SK-N-SH (cell line): ENCODE measurements at regions not wholly inside any gene's neighbourhood (a gene's known extent, or its start where the extent isn't known, plus 50 kb on each side); places are given as distances from the start of the nearest gene placed in this dataset.

Experiments
- CTCF ChIA-PET: fragments of 300-600, 350-600 bp; formaldehyde crosslinking; extraction: SDS; loops from one replicate; lab custom pipeline; 2021; lab: Yijun Ruan, JAX
- POLR2A ChIA-PET: fragments of 350-600 bp; sonication (Branson Sonifier 250); formaldehyde crosslinking; extraction: SDS; loops from one replicate; lab custom pipeline; 2020; ENCODE audit warnings: antibody characterized with exemption, inconsistent platforms; lab: Yijun Ruan, JAX
- DNase-seq: peaks from one replicate; pipeline ENCODE4 v3.0.0; 2012
- H2AFZ ChIP-seq: fragments of 200-600 bp; sonication (generic); 2 replicates; pipeline ENCODE4 v1.8.1; 2016; ENCODE audit warnings: antibody characterized with exemption, mild to moderate bottlenecking, low read depth
- H3F3A ChIP-seq: fragments of 200-600 bp; sonication (generic); replicated peaks from 2 replicates; pipeline ENCODE3; 2016; ENCODE audit warnings: antibody characterized with exemption, mild to moderate bottlenecking; ENCODE audit not compliant: insufficient read depth
- H3K27ac ChIP-seq, 2 experiments: fragments of 200-500 bp in 1 of 2; fragments of 200-600 bp in 1 of 2; sonication (Bioruptor generic) in 1 of 2; sonication (generic), shearing (Covaris generic) in 1 of 2; 2 replicates each; pipeline versions ENCODE4 v1.5.1 to v1.6.1; 2014 to 2016; ENCODE audit warnings: low read depth in 2 of 2, inconsistent platforms in 1 of 2, low read length in 1 of 2, mild to moderate bottlenecking in 1 of 2, mixed read lengths in 1 of 2
- H3K27me3 ChIP-seq: fragments of 200-600 bp; sonication (generic), shearing (Covaris generic); 2 replicates; pipeline ENCODE4 v1.6.1; 2016; ENCODE audit warnings: mixed run types; ENCODE audit not compliant: insufficient read depth
- H3K36me3 ChIP-seq, 2 experiments: fragments of 200-500 bp in 1 of 2; fragments of 200-600 bp in 1 of 2; sonication (Bioruptor generic) in 1 of 2; sonication (generic) in 1 of 2; replicated peaks in 1 of 2; 2 replicates each; pipeline versions ENCODE3 to v1.5.1; 2014 to 2016; ENCODE audit warnings: low read length in 1 of 2, mild to moderate bottlenecking in 1 of 2; ENCODE audit not compliant: insufficient read depth in 2 of 2, control insufficient read depth in 1 of 2
- H3K4me1 ChIP-seq, 2 experiments: fragments of 200-500 bp in 1 of 2; fragments of 200-600 bp in 1 of 2; sonication (Bioruptor generic) in 1 of 2; sonication (generic), shearing (Covaris generic) in 1 of 2; 2 replicates each; pipeline versions ENCODE4 v1.5.1 to v1.6.1; 2014 to 2016; ENCODE audit warnings: low read depth in 1 of 2, low read length in 1 of 2, mixed run types in 1 of 2; ENCODE audit not compliant: insufficient read depth in 2 of 2, control insufficient read depth in 1 of 2
- H3K4me2 ChIP-seq: fragments of 200-600 bp; sonication (generic), shearing (Covaris generic); 2 replicates; pipeline ENCODE4 v1.6.1; 2017; ENCODE audit warnings: mixed run types
- H3K4me3 ChIP-seq, 2 experiments: fragments of 200-500 bp in 1 of 2; fragments of 200-600 bp in 1 of 2; sonication (Bioruptor generic) in 1 of 2; sonication (generic), shearing (Covaris generic) in 1 of 2; 2 replicates each; pipeline versions ENCODE4 v1.5.1 to v1.8.1; 2014 to 2016; ENCODE audit warnings: low read depth in 2 of 2, inconsistent platforms in 1 of 2, low read length in 1 of 2, mild to moderate bottlenecking in 1 of 2, mixed read lengths in 1 of 2, moderate library complexity in 1 of 2
- H3K79me2 ChIP-seq: fragments of 200-600 bp; sonication (generic); 2 replicates; pipeline ENCODE4 v1.8.1; 2017; ENCODE audit warnings: mild to moderate bottlenecking; ENCODE audit not compliant: insufficient read depth
- H3K9ac ChIP-seq: fragments of 200-600 bp; sonication (generic); 2 replicates; pipeline ENCODE4 v1.6.1; 2017; ENCODE audit warnings: mixed run types
- H3K9me2 ChIP-seq: fragments of 200-600 bp; sonication (generic); 2 replicates; pipeline ENCODE4 v1.6.1; 2017; ENCODE audit warnings: mixed run types
- H3K9me3 ChIP-seq: fragments of 200-600 bp; sonication (generic); 2 replicates; pipeline ENCODE4 v1.6.1; 2017; ENCODE audit warnings: mixed run types, mild to moderate bottlenecking, moderate library complexity
- H4K20me1 ChIP-seq: fragments of 200-600 bp; sonication (generic); 2 replicates; pipeline ENCODE4 v1.6.1; 2017; ENCODE audit warnings: mild to moderate bottlenecking, mixed run types; ENCODE audit not compliant: insufficient read depth
- CHD2 ChIP-seq: fragments of 150-350 bp; IDR thresholded peaks from 2 replicates; pipeline ENCODE4 v1.6.1; 2018; ENCODE audit warnings: low read length; ENCODE audit not compliant: partially characterized antibody
- EP300 ChIP-seq, 2 experiments: IDR thresholded peaks; 2 replicates each; pipeline versions ENCODE4 v1.4.0 to v1.6.1; 2012; ENCODE audit warnings: borderline replicate concordance in 1 of 2, low read depth in 1 of 2, low read length in 1 of 2
- FOXM1 ChIP-seq: IDR thresholded peaks from 2 replicates; pipeline ENCODE4 v1.4.0; 2012; ENCODE audit warnings: low read depth, mild to moderate bottlenecking
- MEF2A ChIP-seq: IDR thresholded peaks from 2 replicates; pipeline ENCODE4 v1.4.0; 2012; ENCODE audit warnings: low read depth, borderline replicate concordance
- NFIC ChIP-seq: IDR thresholded peaks from 2 replicates; pipeline ENCODE4 v1.4.0; 2012; ENCODE audit warnings: borderline replicate concordance
- NRF1 ChIP-seq: IDR thresholded peaks from 2 replicates; pipeline ENCODE4 v1.6.1; 2012; ENCODE audit warnings: low read depth, mild to moderate bottlenecking, low read length
- SIN3A ChIP-seq: IDR thresholded peaks from 2 replicates; pipeline ENCODE4 v1.6.1; 2012; ENCODE audit warnings: low read depth, mild to moderate bottlenecking, low read length, moderate library complexity, borderline replicate concordance
- SMC3 ChIP-seq: IDR thresholded peaks from 2 replicates; pipeline ENCODE4 v1.6.1; 2012; ENCODE audit warnings: low read depth, low read length, improper control_type of control experiment
- TCF12 ChIP-seq: IDR thresholded peaks from 2 replicates; pipeline ENCODE4 v1.4.0; 2012
- WGBS: methylation state at CpG from one replicate; pipeline ENCODE4 v1.1.6; 2017; ENCODE audit warnings: low lambda C conversion rate; 5-methylcytosine and 5-hydroxymethylcytosine counted together
- TF ChIP-seq, protein P1 (sequence below): IDR thresholded peaks from 2 replicates; pipeline ENCODE4 v1.4.0; 2012; ENCODE audit warnings: low read depth
- TF ChIP-seq, protein P2 (sequence below): IDR thresholded peaks from 2 replicates; pipeline ENCODE4 v1.4.0; 2012; ENCODE audit warnings: low read depth, borderline replicate concordance

DNA sequence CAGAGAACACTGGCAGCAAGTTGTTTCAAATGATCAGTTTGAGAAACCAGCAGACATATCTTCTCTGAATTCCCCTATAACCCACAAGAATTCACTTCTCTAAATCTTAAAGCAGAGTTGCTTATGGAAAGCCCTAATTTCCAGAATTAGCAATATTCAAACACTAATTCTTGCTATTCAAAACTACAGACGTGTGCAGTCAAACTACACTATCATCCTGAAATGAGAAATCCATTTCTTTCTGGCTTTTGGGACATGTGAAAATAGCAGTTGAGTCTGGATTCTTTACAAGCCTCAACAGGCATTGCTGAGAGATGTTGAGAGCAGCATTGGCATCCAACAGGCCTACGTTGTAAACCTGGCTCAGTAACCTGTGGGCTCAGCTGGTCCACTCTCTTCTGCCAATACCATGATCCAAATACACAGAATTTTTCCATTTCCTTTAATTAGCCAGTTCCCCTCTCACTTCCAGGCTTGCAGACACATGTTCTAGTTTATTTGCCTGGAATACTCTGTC lies 74.6 kb upstream of the TMTC1 start:
- Histone ChIP-seq H3K9me3 (no peaks in the 10 kb centered on the region), H3K4me3 (no peak overlapping the region), H3K27me3 (no peaks in the 10 kb centered on the region), H3K9ac (no peak overlapping the region), H3K27ac (no peak overlapping the region), H3K9me2 (no peaks in the 10 kb centered on the region), H3K4me1 (no peaks in the 10 kb centered on the region; a peak in 1 of 4 replicates), H2AFZ (no peak overlapping the region), H3F3A (no peaks in the 10 kb centered on the region), H3K79me2 (no peaks in the 10 kb centered on the region), H4K20me1 (no peaks in the 10 kb centered on the region), H3K36me3 (no peaks in the 10 kb centered on the region), H3K4me2 (no peak overlapping the region)
- 35% methylated on average over 2 of the region's 2 CpGs for WGBS
- POLR2A ChIA-PET: no interaction called here
- DNase-seq: no peak
- CTCF ChIA-PET: no interaction called here
- TF ChIP-seq MEF2A: no peak
- TF ChIP-seq FOXM1: no peak

DNA sequence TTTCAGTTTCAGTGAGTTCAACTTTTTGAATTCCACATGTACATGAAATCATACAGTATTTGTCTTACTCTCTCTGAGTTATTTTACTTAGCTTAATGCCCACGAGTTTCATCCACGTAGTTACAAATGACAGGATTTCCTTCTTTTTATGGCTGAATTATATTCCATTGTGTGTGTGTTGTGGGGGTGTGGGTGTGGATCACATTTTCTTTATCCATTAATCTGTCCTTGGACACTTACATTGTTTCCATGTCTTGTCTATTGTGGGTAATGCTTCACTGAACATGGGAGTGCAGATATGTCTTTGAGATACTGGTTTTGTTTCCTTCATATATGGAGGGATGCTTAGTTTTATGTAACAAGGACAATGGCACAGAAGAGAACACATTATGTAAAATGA lies 63.5 kb upstream of the TMTC1 start:
- CTCF ChIA-PET: no interaction called here
- H3K9me3 ChIP-seq: no peaks in the 10 kb centered on the region

DNA sequence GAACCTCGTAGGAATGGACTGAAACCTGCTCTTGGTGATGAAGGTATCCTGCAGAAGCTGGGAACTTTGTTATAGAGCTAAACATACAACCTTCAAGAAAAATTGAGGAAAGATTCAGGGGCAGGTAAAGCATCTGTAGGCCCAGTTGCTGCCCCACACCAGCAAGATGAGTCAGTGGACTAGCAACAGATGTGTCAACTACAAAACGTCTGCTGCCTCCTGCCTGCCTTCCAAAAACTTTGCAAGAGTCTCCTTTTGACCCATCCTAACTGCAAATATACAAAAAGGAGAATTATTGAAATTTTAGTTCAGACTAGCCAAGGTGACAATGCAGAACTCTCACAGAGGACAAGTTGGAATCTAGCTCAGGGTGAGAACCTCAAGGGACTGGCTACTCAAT lies 60.9 kb upstream of the TMTC1 start:
- no peak overlapping the region for H2AFZ ChIP-seq
- no peak overlapping the region for H3K4me3 ChIP-seq
- ChIA-PET CTCF (no interaction called here), POLR2A (no interaction called here)
- no peaks in the 10 kb centered on the region for H4K20me1 ChIP-seq
- H3K9me2 ChIP-seq: no peaks in the 10 kb centered on the region
- no peak overlapping the region for H3K9ac ChIP-seq
- no peaks in the 10 kb centered on the region for H3K36me3 ChIP-seq
- no peak overlapping the region for H3K27ac ChIP-seq
- TF ChIP-seq EP300 (IDR thresholded peaks at IDR 0.05; ENCODE audit: borderline replicate concordance in 1 of 2, low read depth in 1 of 2, low read length in 1 of 2) (no peak), NRF1 (no peak)
- TF ChIP-seq, protein P1, sequence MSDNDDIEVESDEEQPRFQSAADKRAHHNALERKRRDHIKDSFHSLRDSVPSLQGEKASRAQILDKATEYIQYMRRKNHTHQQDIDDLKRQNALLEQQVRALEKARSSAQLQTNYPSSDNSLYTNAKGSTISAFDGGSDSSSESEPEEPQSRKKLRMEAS: no peak
- WGBS: 6% methylated on average over 2 of the region's 2 CpGs
- no peaks in the 10 kb centered on the region for H3K9me3 ChIP-seq
- H3K79me2 ChIP-seq: no peaks in the 10 kb centered on the region
- H3K4me2 ChIP-seq: no peak overlapping the region
- no peaks in the 10 kb centered on the region for H3F3A ChIP-seq
- no peak for DNase-seq
- H3K4me1 ChIP-seq: no peaks in the 10 kb centered on the region
- no peaks in the 10 kb centered on the region for H3K27me3 ChIP-seq

More for the DNA sequence above, 63.5 kb upstream of the TMTC1 start:
- 29% methylated on average over 2 of the region's 2 CpGs for WGBS
- Histone ChIP-seq H3K4me2 (no peak overlapping the region), H3K79me2 (no peaks in the 10 kb centered on the region), H3K9ac (no peak overlapping the region), H3K4me1 (no peaks in the 10 kb centered on the region), H3K27me3 (no peaks in the 10 kb centered on the region), H3K9me2 (no peaks in the 10 kb centered on the region), H3K4me3 (no peak overlapping the region), H4K20me1 (no peaks in the 10 kb centered on the region), H3K27ac (no peak overlapping the region), H3K36me3 (no peaks in the 10 kb centered on the region), H3F3A (no peaks in the 10 kb centered on the region), H2AFZ (no peak overlapping the region)
- POLR2A ChIA-PET: no interaction called here
- TF ChIP-seq SMC3 (no peak), NRF1 (no peak)
- DNase-seq: no peak

DNA sequence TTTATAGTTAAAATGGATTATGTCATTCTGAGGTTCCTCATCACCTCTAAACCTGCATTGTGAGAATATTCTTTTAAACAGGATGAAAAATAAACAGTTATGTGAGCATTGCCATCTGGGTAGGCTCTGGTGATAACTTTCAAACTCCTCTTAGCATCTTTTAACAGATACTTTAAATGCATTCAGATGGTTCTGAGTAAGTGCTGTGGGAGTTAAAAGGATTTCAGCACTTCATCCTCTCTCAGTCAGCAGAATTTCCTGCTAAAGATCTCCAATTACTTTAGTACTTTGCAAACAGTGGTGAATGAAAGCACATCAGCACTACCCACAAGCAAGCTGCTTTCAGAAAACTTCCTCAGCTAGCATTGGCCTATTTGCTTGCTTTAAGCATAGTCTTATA lies 59.3 kb upstream of the TMTC1 start:
- Histone ChIP-seq H3K9me3 (peaks cover 8% of the 10 kb centered on the region), H3K36me3 (no peaks in the 10 kb centered on the region), H3K4me1 (no peaks in the 10 kb centered on the region), H3K4me3 (no peak overlapping the region), H3F3A (no peaks in the 10 kb centered on the region), H3K27ac (no peak overlapping the region), H3K4me2 (no peak overlapping the region), H3K9ac (no peak overlapping the region), H4K20me1 (no peaks in the 10 kb centered on the region), H3K79me2 (no peaks in the 10 kb centered on the region), H3K27me3 (no peaks in the 10 kb centered on the region), H2AFZ (no peak overlapping the region), H3K9me2 (no peaks in the 10 kb centered on the region)
- ChIA-PET CTCF (no interaction called here), POLR2A (no interaction called here)
- no peak for DNase-seq
- TF ChIP-seq CHD2: no peak
- TF ChIP-seq SIN3A: no peak
- no peak for TF ChIP-seq NFIC
- TF ChIP-seq, protein P2, sequence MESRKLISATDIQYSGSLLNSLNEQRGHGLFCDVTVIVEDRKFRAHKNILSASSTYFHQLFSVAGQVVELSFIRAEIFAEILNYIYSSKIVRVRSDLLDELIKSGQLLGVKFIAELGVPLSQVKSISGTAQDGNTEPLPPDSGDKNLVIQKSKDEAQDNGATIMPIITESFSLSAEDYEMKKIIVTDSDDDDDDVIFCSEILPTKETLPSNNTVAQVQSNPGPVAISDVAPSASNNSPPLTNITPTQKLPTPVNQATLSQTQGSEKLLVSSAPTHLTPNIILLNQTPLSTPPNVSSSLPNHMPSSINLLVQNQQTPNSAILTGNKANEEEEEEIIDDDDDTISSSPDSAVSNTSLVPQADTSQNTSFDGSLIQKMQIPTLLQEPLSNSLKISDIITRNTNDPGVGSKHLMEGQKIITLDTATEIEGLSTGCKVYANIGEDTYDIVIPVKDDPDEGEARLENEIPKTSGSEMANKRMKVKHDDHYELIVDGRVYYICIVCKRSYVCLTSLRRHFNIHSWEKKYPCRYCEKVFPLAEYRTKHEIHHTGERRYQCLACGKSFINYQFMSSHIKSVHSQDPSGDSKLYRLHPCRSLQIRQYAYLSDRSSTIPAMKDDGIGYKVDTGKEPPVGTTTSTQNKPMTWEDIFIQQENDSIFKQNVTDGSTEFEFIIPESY: no peak
- TF ChIP-seq TCF12: no peak
